ENCODE measurements at regions not wholly inside any gene's neighbourhood (a gene's known extent, or its start where the extent isn't known, plus 50 kb on each side); places are given as distances from the start of the nearest gene placed in this dataset.

DNA sequence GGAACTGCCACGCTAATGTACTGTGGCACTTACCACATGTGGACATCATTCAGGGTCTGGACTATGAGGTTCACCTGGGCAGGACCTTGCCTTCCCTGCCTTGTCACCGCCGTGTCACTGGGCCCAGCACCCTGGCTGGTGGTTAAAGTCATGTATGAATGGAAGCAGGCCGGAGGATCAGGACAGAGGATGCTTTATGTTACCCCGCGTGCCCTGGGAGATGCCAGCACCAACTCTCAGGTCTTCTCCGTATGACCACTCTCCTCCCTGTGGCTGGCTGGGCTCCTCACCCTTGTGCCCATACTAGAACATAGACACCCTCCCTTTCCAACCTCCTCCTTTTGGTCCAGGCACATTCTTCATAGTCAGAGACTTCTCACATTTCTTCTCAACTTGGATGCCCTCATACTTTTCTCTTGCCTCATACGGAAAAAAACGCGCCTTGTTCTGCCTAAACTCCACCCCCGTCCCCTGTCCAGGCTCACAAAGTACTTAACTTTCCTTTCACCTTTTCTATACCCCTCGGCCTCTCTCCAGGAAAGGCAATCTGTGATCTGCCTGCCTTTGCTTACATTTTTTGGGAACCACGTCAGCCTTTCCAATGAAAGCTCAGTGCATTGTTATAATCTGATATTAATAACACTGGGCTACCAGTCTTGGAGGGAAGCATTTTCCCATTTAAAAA, 240.0 kb downstream of the TEX36 start:
- H3K36me3 ChIP-seq (replicated peaks): no peaks in the 10 kb centered on the region
- no peak overlapping the region for H3K27ac ChIP-seq
- in situ Hi-C loops (cut with HindIII; ENCODE audit: low pct_ligation_motif_present, low sequenced_read_pairs): no loop called here
- TF ChIP-seq, protein P1, sequence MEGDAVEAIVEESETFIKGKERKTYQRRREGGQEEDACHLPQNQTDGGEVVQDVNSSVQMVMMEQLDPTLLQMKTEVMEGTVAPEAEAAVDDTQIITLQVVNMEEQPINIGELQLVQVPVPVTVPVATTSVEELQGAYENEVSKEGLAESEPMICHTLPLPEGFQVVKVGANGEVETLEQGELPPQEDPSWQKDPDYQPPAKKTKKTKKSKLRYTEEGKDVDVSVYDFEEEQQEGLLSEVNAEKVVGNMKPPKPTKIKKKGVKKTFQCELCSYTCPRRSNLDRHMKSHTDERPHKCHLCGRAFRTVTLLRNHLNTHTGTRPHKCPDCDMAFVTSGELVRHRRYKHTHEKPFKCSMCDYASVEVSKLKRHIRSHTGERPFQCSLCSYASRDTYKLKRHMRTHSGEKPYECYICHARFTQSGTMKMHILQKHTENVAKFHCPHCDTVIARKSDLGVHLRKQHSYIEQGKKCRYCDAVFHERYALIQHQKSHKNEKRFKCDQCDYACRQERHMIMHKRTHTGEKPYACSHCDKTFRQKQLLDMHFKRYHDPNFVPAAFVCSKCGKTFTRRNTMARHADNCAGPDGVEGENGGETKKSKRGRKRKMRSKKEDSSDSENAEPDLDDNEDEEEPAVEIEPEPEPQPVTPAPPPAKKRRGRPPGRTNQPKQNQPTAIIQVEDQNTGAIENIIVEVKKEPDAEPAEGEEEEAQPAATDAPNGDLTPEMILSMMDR (IDR thresholded peaks at IDR 0.05; ENCODE audit: low read depth, low read length, missing control alignments): no peak
- no peak for DNase-seq
- no peak overlapping the region for H3K4me3 ChIP-seq (ENCODE audit: low read depth, low read length)
- no peaks in the 10 kb centered on the region for H3K27me3 ChIP-seq (replicated peaks)

DNA sequence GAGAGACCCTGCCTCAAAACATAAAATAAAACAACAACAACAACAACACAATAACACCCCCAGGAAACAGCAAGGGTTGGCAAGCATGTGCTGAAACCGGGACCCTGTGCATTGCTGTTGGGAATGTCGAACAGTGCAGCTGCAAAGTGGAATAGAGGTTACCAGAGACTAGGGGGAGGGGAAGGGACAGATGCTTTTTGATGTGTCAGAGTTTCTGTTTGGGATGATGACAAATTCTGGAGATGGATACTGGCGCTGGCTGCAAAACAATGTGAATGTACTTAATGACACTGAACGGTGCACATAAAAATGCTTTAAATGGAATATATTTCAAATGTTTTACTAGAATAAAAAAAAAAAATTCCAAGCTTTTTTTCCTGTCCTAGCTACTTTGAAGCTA, 241.8 kb downstream of the TEX36 start:
- TF ChIP-seq, protein P1 (IDR thresholded peaks at IDR 0.05; ENCODE audit: low read depth, low read length, missing control alignments): no peak
- Histone ChIP-seq H3K36me3 (replicated peaks) (no peaks in the 10 kb centered on the region), H3K27ac (no peak overlapping the region), H3K4me3 (ENCODE audit: low read depth, low read length) (no peak overlapping the region), H3K27me3 (replicated peaks) (no peaks in the 10 kb centered on the region)
- in situ Hi-C loops (cut with HindIII; ENCODE audit: low pct_ligation_motif_present, low sequenced_read_pairs): no loop called here
- DNase-seq: peak; percentile 20

DNA sequence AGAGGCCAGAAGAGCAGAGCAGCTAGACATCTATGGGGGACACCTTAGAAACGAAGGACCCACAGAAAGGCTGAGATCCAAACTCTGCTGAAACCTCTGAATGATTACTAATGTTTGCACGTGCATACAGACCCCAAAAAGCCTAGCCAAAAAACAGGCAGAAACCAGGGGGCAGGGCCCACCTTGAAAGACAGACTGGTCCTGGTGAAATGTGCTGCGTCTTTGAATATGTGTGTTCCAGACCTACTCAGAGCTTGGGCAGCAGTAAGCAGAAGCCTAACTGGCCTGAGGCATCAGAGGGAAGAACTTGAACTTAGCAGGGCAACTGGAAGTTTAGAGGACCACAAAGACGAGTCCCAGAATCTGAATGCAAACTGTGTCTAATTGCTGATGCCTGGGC, 251.8 kb downstream of the TEX36 start:
- in situ Hi-C loops (cut with HindIII; ENCODE audit: low pct_ligation_motif_present, low sequenced_read_pairs): no loop called here
- H3K4me3 ChIP-seq (ENCODE audit: low read depth, low read length): no peak overlapping the region
- H3K27me3 ChIP-seq (replicated peaks): no peaks in the 10 kb centered on the region
- no peak overlapping the region for H3K27ac ChIP-seq
- no peaks in the 10 kb centered on the region for H3K36me3 ChIP-seq (replicated peaks)
- TF ChIP-seq, protein P1 (IDR thresholded peaks at IDR 0.05; ENCODE audit: low read depth, low read length, missing control alignments): no peak
- no peak for DNase-seq

- no peak for DNase-seq
- Histone ChIP-seq H3K27ac (no peak overlapping the region), H3K4me3 (ENCODE audit: low read depth, low read length) (no peak overlapping the region), H3K27me3 (replicated peaks) (no peaks in the 10 kb centered on the region), H3K36me3 (replicated peaks) (no peaks in the 10 kb centered on the region)
- in situ Hi-C loops (cut with HindIII; ENCODE audit: low pct_ligation_motif_present, low sequenced_read_pairs): no loop called here
- TF ChIP-seq, protein P1 (IDR thresholded peaks at IDR 0.05; ENCODE audit: low read depth, low read length, missing control alignments): no peak
Measured at GRCh38 chr10:125428054-125428453, 254.9 kb downstream of the TEX36 start.

DNA sequence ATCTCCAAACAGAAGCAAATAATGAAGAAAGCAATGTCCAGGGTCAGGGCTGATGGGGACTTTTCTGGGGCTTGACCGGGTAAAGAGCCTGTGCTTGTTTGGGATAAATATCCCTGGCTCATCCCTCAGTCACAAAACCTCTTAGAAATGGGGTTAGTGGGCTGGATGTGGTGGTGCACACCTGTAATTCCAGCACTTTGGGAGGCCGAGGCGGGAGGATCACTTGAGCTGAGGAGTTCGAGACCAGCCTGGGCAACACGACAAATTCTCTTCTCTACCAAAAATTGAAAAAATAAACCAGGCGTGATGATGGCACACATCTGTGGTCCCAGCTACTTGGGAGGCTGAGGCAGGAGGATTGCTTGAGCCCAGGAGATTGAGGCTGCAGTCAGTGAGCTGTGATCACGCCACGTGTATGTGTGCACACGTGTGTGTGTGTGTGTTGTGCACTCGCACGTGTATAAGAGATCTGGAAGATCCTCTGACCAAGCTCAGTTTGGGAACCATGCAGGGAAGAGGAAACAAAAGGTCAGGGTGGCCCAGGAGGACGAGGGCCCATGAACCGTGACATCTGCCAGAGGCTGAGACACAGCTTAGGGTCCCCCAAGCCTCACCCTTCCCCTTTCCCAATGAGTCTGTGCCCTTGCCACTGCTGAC, 258.6 kb downstream of the TEX36 start:
- in situ Hi-C loops (cut with HindIII; ENCODE audit: low pct_ligation_motif_present, low sequenced_read_pairs): no loop called here
- no peak for DNase-seq
- TF ChIP-seq, protein P1 (IDR thresholded peaks at IDR 0.05; ENCODE audit: low read depth, low read length, missing control alignments): no peak
- H3K36me3 ChIP-seq (replicated peaks): no peaks in the 10 kb centered on the region
- no peaks in the 10 kb centered on the region for H3K27me3 ChIP-seq (replicated peaks)
- H3K4me3 ChIP-seq (ENCODE audit: low read depth, low read length): no peak overlapping the region
- no peak overlapping the region for H3K27ac ChIP-seq
